ENCODE measurements at regions not wholly inside any gene's neighbourhood (a gene's known extent, or its start where the extent isn't known, plus 50 kb on each side); places are given as distances from the start of the nearest gene placed in this dataset.

GRCh38 chr20:60512443-60512842 is 554.2 kb downstream of the CDH26 start:
- DNase-seq (ENCODE audit: low spot score): peak; percentile 31
- no peak overlapping the region for H2BK15ac ChIP-seq (ENCODE audit: low read length)
- no CpG with 5 or more reads among the region's 4 CpGs for WGBS, 2 donors (ENCODE audit: extremely low coverage in 2 of 2, insufficient read length in 2 of 2, insufficient replicate concordance in 1 of 2)
- peak overlapping the region; percentile 57 for H3K27ac ChIP-seq (replicated peaks; ENCODE audit: low read length)
- no peak overlapping the region for H3K14ac ChIP-seq (ENCODE audit: low read length)
- no peak overlapping the region for H2BK12ac ChIP-seq (ENCODE audit: low read length)
- no peak overlapping the region for H3K4me3 ChIP-seq (ENCODE audit: low read length in 2 of 2)
- H3K36me3 ChIP-seq (replicated peaks in 1 of 2; ENCODE audit: control insufficient read depth in 2 of 2, insufficient read depth in 2 of 2, low read length in 2 of 2): no peaks in the 10 kb centered on the region
- H3K9me3 ChIP-seq (replicated peaks in 1 of 2; ENCODE audit: control insufficient read depth in 2 of 2, insufficient read depth in 1 of 2, low read depth in 1 of 2, low read length in 2 of 2): no peaks in the 10 kb centered on the region
- H3K4me1 ChIP-seq (ENCODE audit: control insufficient read depth in 2 of 2, insufficient read depth in 1 of 2, low read depth in 1 of 2, low read length in 2 of 2): peaks cover 6 to 12% of the 10 kb centered on the region in 2 donors
- peak overlapping the region; percentile 50 for H2AFZ ChIP-seq (ENCODE audit: low read length)
- H2AK5ac ChIP-seq (ENCODE audit: low read depth, low read length): no peak overlapping the region
- H4K8ac ChIP-seq (ENCODE audit: low read depth, low read length): no peak overlapping the region
- H3K79me1 ChIP-seq (ENCODE audit: low read depth, low read length): no peaks in the 10 kb centered on the region
- H4K91ac ChIP-seq (ENCODE audit: low read depth, low read length, poor library complexity): no peak overlapping the region
- H3K18ac ChIP-seq (ENCODE audit: low read length): no peak overlapping the region
- no peak overlapping the region for H3K4ac ChIP-seq (ENCODE audit: low read length)
- H3K4me2 ChIP-seq (ENCODE audit: insufficient read depth, low read length, poor library complexity, severe bottlenecking): no peak overlapping the region
- H3K27me3 ChIP-seq (ENCODE audit: control insufficient read depth in 3 of 3, insufficient read depth in 3 of 3, low read depth in 1 of 3, low read length in 3 of 3): no peaks in the 10 kb centered on the region
- no peak overlapping the region for H2BK120ac ChIP-seq (ENCODE audit: low read depth, low read length)
- no peak overlapping the region for H3K23ac ChIP-seq (ENCODE audit: low read depth, low read length, poor library complexity)
- H3K9ac ChIP-seq (ENCODE audit: low read depth, low read length, poor library complexity): no peak overlapping the region
- no peak overlapping the region for H2BK5ac ChIP-seq (ENCODE audit: low read length)

- Histone ChIP-seq H3K9me3 (replicated peaks in 1 of 2; ENCODE audit: control insufficient read depth in 2 of 2, insufficient read depth in 1 of 2, low read depth in 1 of 2, low read length in 2 of 2) (no peaks in the 10 kb centered on the region), H2AFZ (ENCODE audit: low read length) (no peak overlapping the region), H3K36me3 (replicated peaks in 1 of 2; ENCODE audit: control insufficient read depth in 2 of 2, insufficient read depth in 2 of 2, low read length in 2 of 2) (no peaks in the 10 kb centered on the region), H2BK15ac (ENCODE audit: low read length) (no peak overlapping the region), H3K14ac (ENCODE audit: low read length) (no peak overlapping the region), H2BK120ac (ENCODE audit: low read depth, low read length) (no peak overlapping the region), H2AK5ac (ENCODE audit: low read depth, low read length) (no peak overlapping the region), H3K18ac (ENCODE audit: low read length) (peak overlapping the region; percentile 15), H3K9ac (ENCODE audit: low read depth, low read length, poor library complexity) (no peak overlapping the region), H4K8ac (ENCODE audit: low read depth, low read length) (no peak overlapping the region), H3K4me1 (ENCODE audit: control insufficient read depth in 2 of 2, insufficient read depth in 1 of 2, low read depth in 1 of 2, low read length in 2 of 2) (peaks cover 6 to 11% of the 10 kb centered on the region in 2 donors), H3K4me2 (ENCODE audit: insufficient read depth, low read length, poor library complexity, severe bottlenecking) (no peak overlapping the region), H3K27ac (replicated peaks; ENCODE audit: low read length) (peak overlapping the region; percentile 57), H3K27me3 (ENCODE audit: control insufficient read depth in 3 of 3, insufficient read depth in 3 of 3, low read depth in 1 of 3, low read length in 3 of 3) (no peaks in the 10 kb centered on the region), H2BK5ac (ENCODE audit: low read length) (no peak overlapping the region), H4K91ac (ENCODE audit: low read depth, low read length, poor library complexity) (no peak overlapping the region), H3K4me3 (ENCODE audit: low read length in 2 of 2) (no peak overlapping the region), H3K4ac (ENCODE audit: low read length) (no peak overlapping the region), H2BK12ac (ENCODE audit: low read length) (no peak overlapping the region), H3K79me1 (ENCODE audit: low read depth, low read length) (no peaks in the 10 kb centered on the region), H3K23ac (ENCODE audit: low read depth, low read length, poor library complexity) (no peak overlapping the region)
- no CpG with 5 or more reads among the region's 3 CpGs for WGBS, 2 donors (ENCODE audit: extremely low coverage in 2 of 2, insufficient read length in 2 of 2, insufficient replicate concordance in 1 of 2)
- DNase-seq (ENCODE audit: low spot score): no peak
Observed at GRCh38 chr20:60513141-60513540, 554.9 kb downstream of the CDH26 start.

GRCh38 chr20:60516442-60516841 is 558.2 kb downstream of the CDH26 start:
- Histone ChIP-seq H2BK15ac (ENCODE audit: low read length) (no peak overlapping the region), H3K4me3 (ENCODE audit: low read length in 2 of 2) (no peak overlapping the region), H4K91ac (ENCODE audit: low read depth, low read length, poor library complexity) (no peak overlapping the region), H3K23ac (ENCODE audit: low read depth, low read length, poor library complexity) (no peak overlapping the region), H3K79me1 (ENCODE audit: low read depth, low read length) (no peaks in the 10 kb centered on the region), H3K4ac (ENCODE audit: low read length) (no peak overlapping the region), H3K14ac (ENCODE audit: low read length) (no peak overlapping the region), H2BK12ac (ENCODE audit: low read length) (no peak overlapping the region), H4K8ac (ENCODE audit: low read depth, low read length) (no peak overlapping the region), H2BK120ac (ENCODE audit: low read depth, low read length) (no peak overlapping the region), H3K4me2 (ENCODE audit: insufficient read depth, low read length, poor library complexity, severe bottlenecking) (no peak overlapping the region), H2BK5ac (ENCODE audit: low read length) (no peak overlapping the region), H3K9ac (ENCODE audit: low read depth, low read length, poor library complexity) (no peak overlapping the region), H3K27ac (replicated peaks; ENCODE audit: low read length) (no peak overlapping the region), H3K4me1 (ENCODE audit: control insufficient read depth in 2 of 2, insufficient read depth in 1 of 2, low read depth in 1 of 2, low read length in 2 of 2) (peaks cover 5 to 6% of the 10 kb centered on the region in 2 donors), H3K18ac (ENCODE audit: low read length) (no peak overlapping the region), H2AK5ac (ENCODE audit: low read depth, low read length) (no peak overlapping the region), H3K36me3 (replicated peaks in 1 of 2; ENCODE audit: control insufficient read depth in 2 of 2, insufficient read depth in 2 of 2, low read length in 2 of 2) (no peaks in the 10 kb centered on the region), H3K27me3 (ENCODE audit: control insufficient read depth in 3 of 3, insufficient read depth in 3 of 3, low read depth in 1 of 3, low read length in 3 of 3) (no peaks in the 10 kb centered on the region), H3K9me3 (replicated peaks in 1 of 2; ENCODE audit: control insufficient read depth in 2 of 2, insufficient read depth in 1 of 2, low read depth in 1 of 2, low read length in 2 of 2) (no peaks in the 10 kb centered on the region), H2AFZ (ENCODE audit: low read length) (no peak overlapping the region)
- DNase-seq (ENCODE audit: low spot score): no peak
- WGBS, 2 donors (ENCODE audit: extremely low coverage in 2 of 2, insufficient read length in 2 of 2, insufficient replicate concordance in 1 of 2): no CpG with 5 or more reads among the region's 2 CpGs

- H3K14ac ChIP-seq (ENCODE audit: low read length): no peak overlapping the region
- no peak overlapping the region for H2BK12ac ChIP-seq (ENCODE audit: low read length)
- H2BK15ac ChIP-seq (ENCODE audit: low read length): no peak overlapping the region
- H3K36me3 ChIP-seq (replicated peaks in 1 of 2; ENCODE audit: control insufficient read depth in 2 of 2, insufficient read depth in 2 of 2, low read length in 2 of 2): no peaks in the 10 kb centered on the region
- H4K91ac ChIP-seq (ENCODE audit: low read depth, low read length, poor library complexity): no peak overlapping the region
- peaks cover under 1 to 1% of the 10 kb centered on the region in 2 donors for H3K4me1 ChIP-seq (ENCODE audit: control insufficient read depth in 2 of 2, insufficient read depth in 1 of 2, low read depth in 1 of 2, low read length in 2 of 2)
- no peak overlapping the region for H2AFZ ChIP-seq (ENCODE audit: low read length)
- no peak overlapping the region for H2BK120ac ChIP-seq (ENCODE audit: low read depth, low read length)
- no peaks in the 10 kb centered on the region for H3K79me1 ChIP-seq (ENCODE audit: low read depth, low read length)
- no peaks in the 10 kb centered on the region for H3K27me3 ChIP-seq (ENCODE audit: control insufficient read depth in 3 of 3, insufficient read depth in 3 of 3, low read depth in 1 of 3, low read length in 3 of 3)
- no CpG with 5 or more reads among the region's 1 CpG for WGBS, 2 donors (ENCODE audit: extremely low coverage in 2 of 2, insufficient read length in 2 of 2, insufficient replicate concordance in 1 of 2)
- H4K8ac ChIP-seq (ENCODE audit: low read depth, low read length): no peak overlapping the region
- DNase-seq (ENCODE audit: low spot score): no peak
- no peak overlapping the region for H3K4ac ChIP-seq (ENCODE audit: low read length)
- H3K23ac ChIP-seq (ENCODE audit: low read depth, low read length, poor library complexity): no peak overlapping the region
- H2BK5ac ChIP-seq (ENCODE audit: low read length): no peak overlapping the region
- no peak overlapping the region for H3K27ac ChIP-seq (replicated peaks; ENCODE audit: low read length)
- H2AK5ac ChIP-seq (ENCODE audit: low read depth, low read length): no peak overlapping the region
- no peaks in the 10 kb centered on the region for H3K9me3 ChIP-seq (replicated peaks in 1 of 2; ENCODE audit: control insufficient read depth in 2 of 2, insufficient read depth in 1 of 2, low read depth in 1 of 2, low read length in 2 of 2)
- H3K4me2 ChIP-seq (ENCODE audit: insufficient read depth, low read length, poor library complexity, severe bottlenecking): no peak overlapping the region
- H3K9ac ChIP-seq (ENCODE audit: low read depth, low read length, poor library complexity): no peak overlapping the region
- no peak overlapping the region for H3K4me3 ChIP-seq (ENCODE audit: low read length in 2 of 2)
- H3K18ac ChIP-seq (ENCODE audit: low read length): no peak overlapping the region
Observed at GRCh38 chr20:60518022-60518421, 559.8 kb downstream of the CDH26 start.

Measured in neuronal stem cell (in vitro differentiated cells).